Ishikawa (cell line): ENCODE measurements at regions not wholly inside any gene's neighbourhood (a gene's known extent, or its start where the extent isn't known, plus 50 kb on each side); places are given as distances from the start of the nearest gene placed in this dataset.

Source experiments
- CEBPB ChIP-seq: IDR thresholded peaks from 2 replicates; pipeline ENCODE4 v1.6.1; 2012
- EGR1 ChIP-seq: IDR thresholded peaks from 2 replicates; pipeline ENCODE4 v1.6.1; 2012
- EP300 ChIP-seq: IDR thresholded peaks from 2 replicates; pipeline ENCODE4 v1.6.1; 2012; ENCODE audit warnings: borderline replicate concordance
- RAD21 ChIP-seq: IDR thresholded peaks from 2 replicates; pipeline ENCODE4 v1.6.1; 2012; ENCODE audit warnings: low read depth
- TAF1 ChIP-seq: IDR thresholded peaks from 2 replicates; pipeline ENCODE4 v1.6.1; 2012; ENCODE audit warnings: low read depth, mild to moderate bottlenecking
- YY1 ChIP-seq: IDR thresholded peaks from 2 replicates; pipeline ENCODE4 v1.6.1; 2012; ENCODE audit warnings: low read depth

DNA sequence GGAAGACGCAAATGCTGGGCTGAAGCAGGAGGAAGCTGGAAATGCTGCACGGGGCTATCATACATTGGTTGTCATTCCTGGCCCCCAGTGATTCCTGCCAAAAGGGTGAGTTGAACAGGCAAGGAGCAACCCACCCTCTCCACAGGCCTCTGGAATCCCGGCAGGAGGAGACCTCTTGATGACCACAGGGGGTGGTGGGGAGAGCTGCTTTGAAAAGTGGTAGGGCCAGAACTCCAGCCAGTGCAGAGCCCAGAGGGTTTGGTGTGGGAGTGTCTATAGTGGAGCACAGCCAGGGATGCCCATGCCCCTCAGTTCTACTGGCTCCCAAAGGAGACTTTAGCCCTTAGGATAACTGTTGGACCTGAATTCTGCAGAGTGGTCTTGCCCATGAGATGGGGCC is 89.2 kb downstream of the SAMD9 start:
- TF ChIP-seq CEBPB (no peak), EGR1 (no peak), RAD21 (no peak), EP300 (no peak), YY1 (no peak), TAF1 (no peak)
